OCI-LY1 (cell line): ENCODE measurements at regions not wholly inside any gene's neighbourhood (a gene's known extent, or its start where the extent isn't known, plus 50 kb on each side); places are given as distances from the start of the nearest gene placed in this dataset.

Experiments used
- CTCF ChIP-seq: fragments of 200-600 bp; sonication (generic), shearing (Covaris generic); IDR thresholded peaks from 2 replicates; pipeline ENCODE4 v1.5.1; 2017; ENCODE audit warnings: mild to moderate bottlenecking, antibody characterized with exemption, low read length, moderate library complexity, mixed read lengths
- EZH2 ChIP-seq: fragments of 200-600 bp; sonication (generic), shearing (Covaris generic); IDR thresholded peaks from 2 replicates; pipeline ENCODE4 v1.8.0; 2017; ENCODE audit warnings: borderline replicate concordance, mixed run types, mild to moderate bottlenecking, antibody characterized with exemption, low read length, moderate library complexity, mixed read lengths

GRCh38 chr10:11682267-11682683 lies 59.9 kb upstream of the ECHDC3 start:
- TF ChIP-seq CTCF (no peak), EZH2 (no peak)
